ENCODE measurements at regions not wholly inside any gene's neighbourhood (a gene's known extent, or its start where the extent isn't known, plus 50 kb on each side); places are given as distances from the start of the nearest gene placed in this dataset.
A peak's percentile ranks its signal among the peaks of the same experiment; 100 is the strongest.
"Not testable (repeated sequence)": the region's sequence is repeated elsewhere in the genome, so short reads cannot be mapped to it uniquely, and the experiment has no call there.

GRCh38 chrX:54615109-54615508, 85.1 kb downstream of the GNL3L start:
- no peak for ATAC-seq (replicated peaks in 6 of 8)
- no peaks in the 10 kb centered on the region for H3K4me1 ChIP-seq (replicated peaks in 1 of 2)
- in situ Hi-C loops (cut with MboI; ENCODE audit: low pct_unique_long_range_greater_than_20kb in 2 of 9, low sequenced_read_pairs in 9 of 9, unreplicated experiment in 9 of 9) = no loop called here
- H3K27ac ChIP-seq = no peak overlapping the region
- no peak overlapping the region for H3K4me3 ChIP-seq
- 29 to 100% (median 72%) methylated on average over 1 of the region's 1 CpG; no CpG with 5 or more reads in 4 of the 10 experiments for WGBS, 10 experiments

GRCh38 chrX:54633641-54634040, 103.6 kb downstream of the GNL3L start:
- in situ Hi-C loops (cut with MboI; ENCODE audit: low pct_unique_long_range_greater_than_20kb in 2 of 9, low sequenced_read_pairs in 9 of 9, unreplicated experiment in 9 of 9) = loop anchor here in 1 of 9 experiments (25.0 kb wide), 1 partner anchor 154 kb away; the partner anchor contains the start of gene ITIH6
- 11 to 92% (median 57%) methylated on average over 2 of the region's 3 CpGs; no CpG with 5 or more reads in 7 of the 10 experiments for WGBS, 10 experiments
- Histone ChIP-seq H3K27ac (no peak overlapping the region), H3K4me3 (no peak overlapping the region), H3K4me1 (replicated peaks in 1 of 2) (peaks cover 0 to under 1% of the 10 kb centered on the region in 2 donors)
- peak in 1 of 8 experiments; percentile 42 for ATAC-seq (replicated peaks in 6 of 8)

GRCh38 chrX:54639018-54639345, 109.0 kb downstream of the GNL3L start:
- no peak for ATAC-seq (replicated peaks in 6 of 8)
- 32 to 80% (median 70%) methylated on average over 1 to 3 of the region's 3 CpGs; no CpG with 5 or more reads in 7 of the 10 experiments for WGBS, 10 experiments
- Histone ChIP-seq H3K4me3 (peak overlapping the region; percentile 50 to 55 (median 52)), H3K27ac (peak overlapping the region; percentile 94 to 97), H3K4me1 (replicated peaks in 1 of 2) (peaks cover 9 to 11% of the 10 kb centered on the region in 2 donors)
- in situ Hi-C loops (cut with MboI; ENCODE audit: low pct_unique_long_range_greater_than_20kb in 2 of 9, low sequenced_read_pairs in 9 of 9, unreplicated experiment in 9 of 9) = loop anchor here in 1 of 9 experiments (25.0 kb wide), 1 partner anchor 148 kb away; the partner anchor contains the start of gene ITIH6

GRCh38 chrX:54639346-54640102, 109.5 kb downstream of the GNL3L start:
- in situ Hi-C loops (cut with MboI; ENCODE audit: low pct_unique_long_range_greater_than_20kb in 2 of 9, low sequenced_read_pairs in 9 of 9, unreplicated experiment in 9 of 9) = loop anchor here in 1 of 9 experiments (25.0 kb wide), 1 partner anchor 148 kb away; the partner anchor contains the start of gene ITIH6

GRCh38 chrX:54640103-54640690, 110.2 kb downstream of the GNL3L start:
- H3K27ac ChIP-seq = peak overlapping the region; percentile 94 to 97
- in situ Hi-C loops (cut with MboI; ENCODE audit: low pct_unique_long_range_greater_than_20kb in 2 of 9, low sequenced_read_pairs in 9 of 9, unreplicated experiment in 9 of 9) = loop anchor here in 1 of 9 experiments (25.0 kb wide), 1 partner anchor 147 kb away; the partner anchor contains the start of gene ITIH6
- no peak for ATAC-seq (replicated peaks in 6 of 8)
- peaks cover 9 to 11% of the 10 kb centered on the region in 2 donors for H3K4me1 ChIP-seq (replicated peaks in 1 of 2)
- WGBS, 10 experiments = 0 to 100% (median 63%) methylated on average over 1 to 4 of the region's 6 CpGs; no CpG with 5 or more reads in 5 of the 10 experiments
- peak overlapping the region; percentile 50 to 55 (median 52) for H3K4me3 ChIP-seq

More at GRCh38 chrX:54639346-54640102, 109.5 kb downstream of the GNL3L start:
- peak; percentile 93 to 98 (median 97) for ATAC-seq (replicated peaks in 6 of 8)
- peak overlapping the region; percentile 50 to 55 (median 52) for H3K4me3 ChIP-seq
- 0 to 47% methylated on average over 10 to 22 of the region's 47 CpGs; no CpG with 5 or more reads in 8 of the 10 experiments for WGBS, 10 experiments
- peak overlapping the region; percentile 94 to 97 for H3K27ac ChIP-seq
- peaks cover 9 to 11% of the 10 kb centered on the region in 2 donors for H3K4me1 ChIP-seq (replicated peaks in 1 of 2)

- peak overlapping the region in 1 of 2 donors; percentile 94 for H3K27ac ChIP-seq
- 7 to 80% (median 50%) methylated on average over 2 to 8 of the region's 8 CpGs; no CpG with 5 or more reads in 6 of the 10 experiments for WGBS, 10 experiments
- in situ Hi-C loops (cut with MboI; ENCODE audit: low pct_unique_long_range_greater_than_20kb in 2 of 9, low sequenced_read_pairs in 9 of 9, unreplicated experiment in 9 of 9) = loop anchor here in 1 of 9 experiments (25.0 kb wide), 1 partner anchor 147 kb away; the partner anchor contains the start of gene ITIH6
- no peak overlapping the region for H3K4me3 ChIP-seq
- no peak for ATAC-seq (replicated peaks in 6 of 8)
- peaks cover 9 to 11% of the 10 kb centered on the region in 2 donors for H3K4me1 ChIP-seq (replicated peaks in 1 of 2)
Observed at GRCh38 chrX:54640736-54641135, 110.7 kb downstream of the GNL3L start.

- no peak for ATAC-seq (replicated peaks in 6 of 8)
- no peak overlapping the region for H3K27ac ChIP-seq
- H3K4me1 ChIP-seq (replicated peaks in 1 of 2) = peaks cover 9 to 11% of the 10 kb centered on the region in 2 donors
- in situ Hi-C loops (cut with MboI; ENCODE audit: low pct_unique_long_range_greater_than_20kb in 2 of 9, low sequenced_read_pairs in 9 of 9, unreplicated experiment in 9 of 9) = loop anchor here in 1 of 9 experiments (25.0 kb wide), 1 partner anchor 146 kb away; the partner anchor contains the start of gene ITIH6
- no peak overlapping the region for H3K4me3 ChIP-seq
Observed at GRCh38 chrX:54641530-54641929, 111.5 kb downstream of the GNL3L start.

GRCh38 chrX:54647607-54648006, 117.6 kb downstream of the GNL3L start:
- 40 to 100% (median 92%) methylated on average over 2 to 3 of the region's 4 CpGs; no CpG with 5 or more reads in 6 of the 10 experiments for WGBS, 10 experiments

GRCh38 chrX:54659547-54659946, 129.5 kb downstream of the GNL3L start:
- Histone ChIP-seq H3K27ac (no peak overlapping the region), H3K4me1 (replicated peaks in 1 of 2) (no peaks in the 10 kb centered on the region), H3K4me3 (no peak overlapping the region)
- ATAC-seq (replicated peaks in 6 of 8) = no peak
- in situ Hi-C loops (cut with MboI; ENCODE audit: low pct_unique_long_range_greater_than_20kb in 2 of 9, low sequenced_read_pairs in 9 of 9, unreplicated experiment in 9 of 9) = no loop called here
- WGBS, 10 experiments = 0 to 90% (median 46%) methylated on average over 1 to 2 of the region's 2 CpGs; no CpG with 5 or more reads in 1 of the 10 experiments

More at GRCh38 chrX:54647607-54648006, 117.6 kb downstream of the GNL3L start:
- peak in 1 of 8 experiments; percentile 32 for ATAC-seq (replicated peaks in 6 of 8)
- in situ Hi-C loops (cut with MboI; ENCODE audit: low pct_unique_long_range_greater_than_20kb in 2 of 9, low sequenced_read_pairs in 9 of 9, unreplicated experiment in 9 of 9) = loop anchor here in 1 of 9 experiments (25.0 kb wide), 1 partner anchor 140 kb away; the partner anchor contains the start of gene ITIH6
- not testable (repeated sequence) for H3K4me3 ChIP-seq; H3K27ac ChIP-seq; H3K4me1 ChIP-seq (replicated peaks in 1 of 2)

GRCh38 chrX:54675762-54676161, 122.3 kb downstream of the ITIH6 start:
- H3K4me3 ChIP-seq = no peak overlapping the region
- no peak overlapping the region for H3K27ac ChIP-seq
- 0 to 36% (median 14%) methylated on average over 1 of the region's 1 CpG; no CpG with 5 or more reads in 5 of the 10 experiments for WGBS, 10 experiments
- no peaks in the 10 kb centered on the region for H3K4me1 ChIP-seq (replicated peaks in 1 of 2)
- in situ Hi-C loops (cut with MboI; ENCODE audit: low pct_unique_long_range_greater_than_20kb in 2 of 9, low sequenced_read_pairs in 9 of 9, unreplicated experiment in 9 of 9) = no loop called here
- ATAC-seq (replicated peaks in 6 of 8) = no peak

- ATAC-seq (replicated peaks in 6 of 8) = no peak
- 0 to 90% (median 54%) methylated on average over 1 to 2 of the region's 2 CpGs; no CpG with 5 or more reads in 5 of the 10 experiments for WGBS, 10 experiments
- Histone ChIP-seq H3K27ac (no peak overlapping the region), H3K4me3 (no peak overlapping the region), H3K4me1 (replicated peaks in 1 of 2) (no peaks in the 10 kb centered on the region)
- in situ Hi-C loops (cut with MboI; ENCODE audit: low pct_unique_long_range_greater_than_20kb in 2 of 9, low sequenced_read_pairs in 9 of 9, unreplicated experiment in 9 of 9) = no loop called here
Observed at GRCh38 chrX:54695231-54695630, 102.8 kb downstream of the ITIH6 start.

- in situ Hi-C loops (cut with MboI; ENCODE audit: low pct_unique_long_range_greater_than_20kb in 2 of 9, low sequenced_read_pairs in 9 of 9, unreplicated experiment in 9 of 9) = no loop called here
Observed at GRCh38 chrX:54695816-54696487, 102.1 kb downstream of the ITIH6 start.

More at GRCh38 chrX:54695816-54696487, 102.1 kb downstream of the ITIH6 start:
- WGBS, 10 experiments = 0 to 72% (median 33%) methylated on average over 1 to 3 of the region's 6 CpGs; no CpG with 5 or more reads in 5 of the 10 experiments
- Histone ChIP-seq H3K4me3 (no peak overlapping the region), H3K4me1 (replicated peaks in 1 of 2) (no peaks in the 10 kb centered on the region), H3K27ac (no peak overlapping the region)
- ATAC-seq (replicated peaks in 6 of 8) = no peak

Data from motor neuron (in vitro differentiated cells).